H9 (cell line): ENCODE measurements at regions not wholly inside any gene's neighbourhood (a gene's known extent, or its start where the extent isn't known, plus 50 kb on each side); places are given as distances from the start of the nearest gene placed in this dataset.

ENCODE experiments used
- DNase-seq: peaks from one replicate; pipeline ENCODE4 v3.0.0-alpha.2; 2017
- H2AFZ ChIP-seq: one replicate; pipeline ENCODE4 v1.6.1; 2013; ENCODE audit warnings: mild to moderate bottlenecking, low read length, control low read depth, moderate library complexity
- H2AK5ac ChIP-seq: 2 replicates; pipeline ENCODE4 v1.6.1; 2013; ENCODE audit warnings: low read length, control low read depth, mixed read lengths; ENCODE audit not compliant: insufficient read length
- H2BK120ac ChIP-seq: one replicate; pipeline ENCODE4 v1.6.1; 2013; ENCODE audit warnings: low read depth, mild to moderate bottlenecking, low read length, control low read depth, inconsistent platforms; ENCODE audit not compliant: poor library complexity, severe bottlenecking
- H2BK12ac ChIP-seq: 2 replicates; pipeline ENCODE4 v1.6.1; 2013; ENCODE audit warnings: low read length, control low read depth, mixed read lengths, low read depth; ENCODE audit not compliant: insufficient read length
- H2BK15ac ChIP-seq: 2 replicates; pipeline ENCODE4 v1.6.1; 2013; ENCODE audit warnings: low read depth, low read length, control low read depth
- H2BK20ac ChIP-seq: one replicate; pipeline ENCODE4 v1.6.1; 2013; ENCODE audit warnings: low read depth, mild to moderate bottlenecking, low read length, control low read depth, inconsistent platforms; ENCODE audit not compliant: poor library complexity, severe bottlenecking
- H2BK5ac ChIP-seq: 2 replicates; pipeline ENCODE4 v1.6.1; 2013; ENCODE audit warnings: low read length, control low read depth, mixed read lengths; ENCODE audit not compliant: insufficient read length
- H3K14ac ChIP-seq: 2 replicates; pipeline ENCODE4 v1.6.1; 2013; ENCODE audit warnings: low read length, control low read depth; ENCODE audit not compliant: insufficient read depth
- H3K18ac ChIP-seq: 2 replicates; pipeline ENCODE4 v1.6.1; 2013; ENCODE audit warnings: low read depth, mild to moderate bottlenecking, mixed read lengths, low read length, control low read depth; ENCODE audit not compliant: insufficient read length
- H3K23ac ChIP-seq: 2 replicates; pipeline ENCODE4 v1.6.1; 2013; ENCODE audit warnings: low read length, control low read depth, mixed read lengths, low read depth; ENCODE audit not compliant: insufficient read length
- H3K23me2 ChIP-seq: 2 replicates; pipeline ENCODE4 v1.6.1; 2013; ENCODE audit warnings: low read depth, mild to moderate bottlenecking, mixed read lengths, low read length, control low read depth; ENCODE audit not compliant: insufficient read length, poor library complexity, severe bottlenecking
- H3K27ac ChIP-seq: 2 replicates; pipeline ENCODE4 v1.5.1; 2013; ENCODE audit warnings: low read length, control low read depth, mixed read lengths, low read depth; ENCODE audit not compliant: insufficient read length
- H3K27me3 ChIP-seq: 2 replicates; pipeline ENCODE4 v1.6.1; 2013; ENCODE audit warnings: low read length, control low read depth, inconsistent platforms; ENCODE audit not compliant: insufficient read depth
- H3K4ac ChIP-seq: 2 replicates; pipeline ENCODE4 v1.6.1; 2013; ENCODE audit warnings: low read depth, mild to moderate bottlenecking, control low read depth, inconsistent platforms, low read length, moderate library complexity
- H3K4me1 ChIP-seq: 2 replicates; pipeline ENCODE4 v1.6.1; 2013; ENCODE audit warnings: low read length, control low read depth, inconsistent platforms; ENCODE audit not compliant: insufficient read depth
- H3K4me2 ChIP-seq: 2 replicates; pipeline ENCODE4 v1.6.1; 2013; ENCODE audit warnings: low read length, control low read depth, mixed read lengths; ENCODE audit not compliant: insufficient read length, insufficient read depth
- H3K56ac ChIP-seq: 2 replicates; pipeline ENCODE4 v1.6.1; 2013; ENCODE audit warnings: low read depth, mild to moderate bottlenecking, mixed read lengths, low read length, control low read depth; ENCODE audit not compliant: insufficient read length
- H3K79me1 ChIP-seq: 2 replicates; pipeline ENCODE4 v1.6.1; 2013; ENCODE audit warnings: low read depth, mild to moderate bottlenecking, moderate library complexity, low read length, control low read depth, inconsistent platforms; ENCODE audit not compliant: insufficient read depth, poor library complexity, severe bottlenecking
- H3K79me2 ChIP-seq: 2 replicates; pipeline ENCODE4 v1.6.1; 2013; ENCODE audit warnings: low read length, control low read depth, inconsistent platforms; ENCODE audit not compliant: insufficient read depth
- H3K9ac ChIP-seq: 2 replicates; pipeline ENCODE4 v1.6.1; 2013; ENCODE audit warnings: low read length, control low read depth, mixed read lengths; ENCODE audit not compliant: insufficient read length; ENCODE audit errors: extremely low read depth
- H3K9me3 ChIP-seq: one replicate; pipeline ENCODE4 v1.6.1; 2013; ENCODE audit warnings: low read depth, low read length, inconsistent platforms; ENCODE audit not compliant: control insufficient read depth
- H3T11ph ChIP-seq: one replicate; pipeline ENCODE4 v1.6.1; 2013; ENCODE audit warnings: mild to moderate bottlenecking, low read length, control low read depth, inconsistent platforms
- H4K20me1 ChIP-seq: one replicate; pipeline ENCODE4 v1.6.1; 2013; ENCODE audit not compliant: control insufficient read depth, insufficient read length, insufficient read depth
- H4K5ac ChIP-seq: 2 replicates; pipeline ENCODE4 v1.6.1; 2013; ENCODE audit warnings: low read depth, mild to moderate bottlenecking, mixed read lengths, low read length, control low read depth; ENCODE audit not compliant: insufficient read length
- H4K8ac ChIP-seq: replicated peaks from 2 replicates; pipeline ENCODE4 v1.6.1; 2013; ENCODE audit warnings: low read length, control low read depth, mixed read lengths, low read depth; ENCODE audit not compliant: insufficient read length
- H4K91ac ChIP-seq: 2 replicates; pipeline ENCODE4 v1.6.1; 2013; ENCODE audit warnings: low read depth, mild to moderate bottlenecking, moderate library complexity, mixed read lengths, low read length, control low read depth; ENCODE audit not compliant: insufficient read length
- H3K27ac Mint-ChIP-seq, 3 experiments: 2 replicates in 2 of 3; 3 replicates in 1 of 3; pipeline ENCODE4 v1.8.0; 2020 to 2021; ENCODE audit warnings: mixed read lengths in 3 of 3, mild to moderate bottlenecking in 1 of 3, moderate library complexity in 1 of 3
- H3K27me3 Mint-ChIP-seq: 2 replicates; pipeline ENCODE4 v1.8.0; 2021; ENCODE audit warnings: low read depth, mild to moderate bottlenecking, moderate library complexity, mixed read lengths
- H3K36me3 Mint-ChIP-seq, 3 experiments: 2 replicates in 2 of 3; 3 replicates in 1 of 3; pipeline ENCODE4 v1.8.0; 2020 to 2021; ENCODE audit warnings: low read depth in 3 of 3, mixed read lengths in 3 of 3; ENCODE audit not compliant: insufficient read depth in 1 of 3
- H3K4me1 Mint-ChIP-seq, 2 experiments: 2 replicates each; pipeline ENCODE4 v1.8.0; 2020; ENCODE audit warnings: mixed read lengths in 2 of 2
- H3K4me3 Mint-ChIP-seq, 2 experiments: 2 replicates in 1 of 2; 3 replicates in 1 of 2; pipeline ENCODE4 v1.8.0; 2020 to 2021; ENCODE audit warnings: mild to moderate bottlenecking in 2 of 2, mixed read lengths in 2 of 2, moderate library complexity in 1 of 2
- H3K9me3 Mint-ChIP-seq, 2 experiments: 2 replicates in 1 of 2; 3 replicates in 1 of 2; pipeline ENCODE4 v1.8.0; 2020; ENCODE audit warnings: mild to moderate bottlenecking in 2 of 2, mixed read lengths in 2 of 2, moderate library complexity in 1 of 2
- TF ChIP-seq, protein P1 (sequence below): fragments of 200-600 bp; sonication (generic); conservative IDR thresholded peaks from 3 replicates; pipeline ENCODE4 v1.8.0; 2021; ENCODE audit warnings: antibody characterized with exemption, mild to moderate bottlenecking

DNA sequence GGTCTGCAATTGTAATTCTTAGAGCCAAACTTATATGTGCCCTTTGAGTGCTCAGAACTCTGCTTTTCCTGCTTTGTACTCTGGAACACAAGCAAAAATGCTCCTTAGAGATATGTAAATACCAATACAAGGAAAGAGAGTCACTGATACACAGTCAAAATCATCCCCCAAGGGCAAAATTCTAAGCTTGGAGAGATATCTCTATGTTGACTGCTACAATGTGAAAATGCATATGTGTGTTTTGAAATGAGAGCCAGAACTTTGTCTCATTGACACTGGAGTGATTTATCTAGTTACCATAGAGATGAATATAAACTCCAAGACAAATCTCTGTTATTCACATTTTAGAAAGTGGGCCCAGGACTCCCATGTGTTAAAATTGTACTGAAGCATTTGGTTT, 494.8 kb upstream of the SLITRK1 start:
- Histone ChIP-seq H3K27ac (no peak overlapping the region), H3K4me2 (no peak overlapping the region), H3T11ph (no peak overlapping the region), H3K18ac (no peak overlapping the region), H2BK15ac (no peak overlapping the region), H2BK20ac (no peak overlapping the region), H3K4ac (no peak overlapping the region), H3K27me3 (no peaks in the 10 kb centered on the region), H2BK5ac (no peak overlapping the region), H3K79me1 (no peaks in the 10 kb centered on the region), H4K8ac (no peak overlapping the region), H2BK12ac (no peak overlapping the region), H3K23ac (no peak overlapping the region), H3K9ac (no peak overlapping the region), H3K56ac (no peak overlapping the region), H3K79me2 (no peaks in the 10 kb centered on the region), H3K4me1 (no peaks in the 10 kb centered on the region), H4K5ac (no peak overlapping the region), H4K91ac (no peak overlapping the region), H4K20me1 (no peaks in the 10 kb centered on the region), H3K14ac (no peak overlapping the region), H3K9me3 (no peaks in the 10 kb centered on the region), H2BK120ac (no peak overlapping the region), H2AK5ac (no peak overlapping the region), H3K23me2 (no peaks in the 10 kb centered on the region), H2AFZ (no peak overlapping the region)
- H3K9me3 Mint-ChIP-seq, result no peaks in the 10 kb centered on the region
- DNase-seq, result no peak
- H3K27ac Mint-ChIP-seq, result no peak overlapping the region
- H3K4me1 Mint-ChIP-seq, result no peaks in the 10 kb centered on the region
- no peaks in the 10 kb centered on the region for H3K27me3 Mint-ChIP-seq
- H3K4me3 Mint-ChIP-seq, result no peak overlapping the region
- TF ChIP-seq, protein P1, sequence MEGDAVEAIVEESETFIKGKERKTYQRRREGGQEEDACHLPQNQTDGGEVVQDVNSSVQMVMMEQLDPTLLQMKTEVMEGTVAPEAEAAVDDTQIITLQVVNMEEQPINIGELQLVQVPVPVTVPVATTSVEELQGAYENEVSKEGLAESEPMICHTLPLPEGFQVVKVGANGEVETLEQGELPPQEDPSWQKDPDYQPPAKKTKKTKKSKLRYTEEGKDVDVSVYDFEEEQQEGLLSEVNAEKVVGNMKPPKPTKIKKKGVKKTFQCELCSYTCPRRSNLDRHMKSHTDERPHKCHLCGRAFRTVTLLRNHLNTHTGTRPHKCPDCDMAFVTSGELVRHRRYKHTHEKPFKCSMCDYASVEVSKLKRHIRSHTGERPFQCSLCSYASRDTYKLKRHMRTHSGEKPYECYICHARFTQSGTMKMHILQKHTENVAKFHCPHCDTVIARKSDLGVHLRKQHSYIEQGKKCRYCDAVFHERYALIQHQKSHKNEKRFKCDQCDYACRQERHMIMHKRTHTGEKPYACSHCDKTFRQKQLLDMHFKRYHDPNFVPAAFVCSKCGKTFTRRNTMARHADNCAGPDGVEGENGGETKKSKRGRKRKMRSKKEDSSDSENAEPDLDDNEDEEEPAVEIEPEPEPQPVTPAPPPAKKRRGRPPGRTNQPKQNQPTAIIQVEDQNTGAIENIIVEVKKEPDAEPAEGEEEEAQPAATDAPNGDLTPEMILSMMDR, result no peak
- no peaks in the 10 kb centered on the region; a peak in 1 of 7 replicates for H3K36me3 Mint-ChIP-seq
